SK-N-SH treated with all-trans-retinoic acid at 6 μM for 48 hours (cell line): ENCODE measurements at regions not wholly inside any gene's neighbourhood (a gene's known extent, or its start where the extent isn't known, plus 50 kb on each side); places are given as distances from the start of the nearest gene placed in this dataset.

Experiments
- ATAC-seq: fragments of 200-7000 bp; cut with Tn5 transposase; 3 replicates; pipeline ENCODE4 v1.9.1; 2020; ENCODE audit warnings: mild to moderate bottlenecking, moderate library complexity
- ARNTL ChIP-seq: fragments of 450-650 bp; formaldehyde crosslinking; IDR thresholded peaks from 2 replicates; pipeline ENCODE4 v1.5.0; 2020; ENCODE audit warnings: low read depth, mild to moderate bottlenecking, moderate library complexity, borderline replicate concordance
- BACH2 ChIP-seq: fragments of 250-450 bp; sonication (Bioruptor Pico); IDR thresholded peaks from 2 replicates; pipeline ENCODE4 v1.9.0; 2021; ENCODE audit warnings: mild to moderate bottlenecking, borderline replicate concordance
- CREB5 ChIP-seq: fragments of 250-450 bp; sonication (Bioruptor Pico); IDR thresholded peaks from 2 replicates; pipeline ENCODE4 v1.5.1; 2020; ENCODE audit warnings: low read depth, mild to moderate bottlenecking, moderate library complexity
- CSDC2 ChIP-seq: fragments of 250-450 bp; sonication (Bioruptor Pico); IDR thresholded peaks from 2 replicates; pipeline ENCODE4 v1.5.0; 2020; ENCODE audit warnings: mild to moderate bottlenecking, moderate library complexity
- CSRNP3 ChIP-seq: fragments of 250-450 bp; sonication (Bioruptor Pico); IDR thresholded peaks from 2 replicates; pipeline ENCODE4 v1.5.1; 2021; ENCODE audit warnings: mild to moderate bottlenecking, moderate library complexity
- ESRRG ChIP-seq: fragments of 250-450 bp; sonication (Bioruptor Pico); IDR thresholded peaks from 2 replicates; pipeline ENCODE4 v1.6.1; 2021; ENCODE audit warnings: mild to moderate bottlenecking
- GLIS3 ChIP-seq: fragments of 250-450 bp; sonication (Bioruptor Pico); IDR thresholded peaks from 2 replicates; pipeline ENCODE4 v1.5.0; 2020; ENCODE audit warnings: mild to moderate bottlenecking, moderate library complexity
- ISL1 ChIP-seq: fragments of 250-450 bp; sonication (Bioruptor Pico); IDR thresholded peaks from 2 replicates; pipeline ENCODE4 v2.1.2; 2022; ENCODE audit warnings: mild to moderate bottlenecking, moderate library complexity
- OSR1 ChIP-seq: fragments of 250-450 bp; sonication (Bioruptor Pico); IDR thresholded peaks from 2 replicates; pipeline ENCODE4 v1.8.0; 2022; ENCODE audit warnings: moderate library complexity, mild to moderate bottlenecking, inconsistent platforms
- PATZ1 ChIP-seq: fragments of 250-450 bp; sonication (Bioruptor Pico); IDR thresholded peaks from 2 replicates; pipeline ENCODE4 v1.8.0; 2020; ENCODE audit warnings: mild to moderate bottlenecking, moderate library complexity, borderline replicate concordance
- PPARA ChIP-seq: fragments of 250-450 bp; sonication (Bioruptor Pico); IDR thresholded peaks from 2 replicates; pipeline ENCODE4 v1.5.0; 2020; ENCODE audit warnings: mild to moderate bottlenecking, borderline replicate concordance
- RARB ChIP-seq: fragments of 250-450 bp; sonication (Bioruptor Pico); IDR thresholded peaks from 2 replicates; pipeline ENCODE4 v1.8.0; 2021; ENCODE audit warnings: mild to moderate bottlenecking, moderate library complexity
- SNAI2 ChIP-seq: fragments of 250-450 bp; sonication (Bioruptor Pico); IDR thresholded peaks from 2 replicates; pipeline ENCODE4 v1.5.0; 2020; ENCODE audit warnings: mild to moderate bottlenecking, moderate library complexity
- TCF4 ChIP-seq: fragments of 250-450 bp; sonication (Bioruptor Pico); IDR thresholded peaks from 2 replicates; pipeline ENCODE4 v1.8.0; 2021; ENCODE audit warnings: mild to moderate bottlenecking, moderate library complexity, borderline replicate concordance
- TOX ChIP-seq: fragments of 250-450 bp; sonication (Bioruptor Pico); IDR thresholded peaks from 2 replicates; pipeline ENCODE4 v1.8.0; 2021; ENCODE audit warnings: mild to moderate bottlenecking, moderate library complexity, borderline replicate concordance
- TSHZ2 ChIP-seq: fragments of 250-450 bp; sonication (Bioruptor Pico); IDR thresholded peaks from 2 replicates; pipeline ENCODE4 v1.5.0; 2020; ENCODE audit warnings: mild to moderate bottlenecking, moderate library complexity
- ZFP3 ChIP-seq: fragments of 250-450 bp; sonication (Bioruptor Pico); IDR thresholded peaks from 2 replicates; pipeline ENCODE4 v1.5.0; 2020; ENCODE audit warnings: mild to moderate bottlenecking, moderate library complexity
- ZFP30 ChIP-seq: fragments of 450-650 bp; formaldehyde crosslinking; IDR thresholded peaks from 2 replicates; pipeline ENCODE4 v1.5.0; 2022; ENCODE audit warnings: mild to moderate bottlenecking, moderate library complexity
- ZNF565 ChIP-seq: fragments of 450-650 bp; formaldehyde crosslinking; conservative IDR thresholded peaks from 2 replicates; pipeline ENCODE4 v1.5.0; 2020; ENCODE audit warnings: low read depth, mild to moderate bottlenecking, moderate library complexity
- ZNF70 ChIP-seq: fragments of 450-650 bp; formaldehyde crosslinking; IDR thresholded peaks from 2 replicates; pipeline ENCODE4 v1.5.0; 2020; ENCODE audit warnings: mild to moderate bottlenecking, moderate library complexity
- ZNF8 ChIP-seq: fragments of 450-650 bp; formaldehyde crosslinking; IDR thresholded peaks from 2 replicates; pipeline ENCODE4 v1.5.0; 2020; ENCODE audit warnings: mild to moderate bottlenecking, moderate library complexity
- TF ChIP-seq, protein P1 (sequence below): fragments of 250-450 bp; sonication (Bioruptor Pico); IDR thresholded peaks from 2 replicates; pipeline ENCODE4 v1.8.0; 2021; ENCODE audit warnings: low read depth, mild to moderate bottlenecking, moderate library complexity, borderline replicate concordance

GRCh38 chr12:88406905-88407304 is 173.4 kb downstream of the KITLG start:
- TF ChIP-seq GLIS3 (no peak), ZFP3 (CRISPR knock-in tag) (no peak), TOX (no peak), ARNTL (CRISPR knock-in tag) (no peak), SNAI2 (CRISPR knock-in tag) (no peak), PATZ1 (no peak), OSR1 (no peak), BACH2 (CRISPR knock-in tag) (no peak), TSHZ2 (CRISPR knock-in tag) (no peak), ZNF70 (no peak), RARB (no peak), ZNF565 (CRISPR knock-in tag) (no peak), ZFP30 (CRISPR knock-in tag) (no peak), ISL1 (CRISPR knock-in tag) (no peak), CSDC2 (CRISPR knock-in tag) (no peak), ZNF8 (CRISPR knock-in tag) (no peak), CREB5 (CRISPR knock-in tag) (no peak), PPARA (CRISPR knock-in tag) (no peak)
- TF ChIP-seq, protein P1, sequence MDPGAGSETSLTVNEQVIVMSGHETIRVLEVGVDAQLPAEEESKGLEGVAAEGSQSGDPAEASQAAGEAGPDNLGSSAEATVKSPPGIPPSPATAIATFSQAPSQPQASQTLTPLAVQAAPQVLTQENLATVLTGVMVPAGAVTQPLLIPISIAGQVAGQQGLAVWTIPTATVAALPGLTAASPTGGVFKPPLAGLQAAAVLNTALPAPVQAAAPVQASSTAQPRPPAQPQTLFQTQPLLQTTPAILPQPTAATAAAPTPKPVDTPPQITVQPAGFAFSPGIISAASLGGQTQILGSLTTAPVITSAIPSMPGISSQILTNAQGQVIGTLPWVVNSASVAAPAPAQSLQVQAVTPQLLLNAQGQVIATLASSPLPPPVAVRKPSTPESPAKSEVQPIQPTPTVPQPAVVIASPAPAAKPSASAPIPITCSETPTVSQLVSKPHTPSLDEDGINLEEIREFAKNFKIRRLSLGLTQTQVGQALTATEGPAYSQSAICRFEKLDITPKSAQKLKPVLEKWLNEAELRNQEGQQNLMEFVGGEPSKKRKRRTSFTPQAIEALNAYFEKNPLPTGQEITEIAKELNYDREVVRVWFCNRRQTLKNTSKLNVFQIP (CRISPR knock-in tag): no peak
- TF ChIP-seq, all 23 proteins: peak for 0
- peak; percentile 70 for ATAC-seq

- no peak for TF ChIP-seq CREB5 (CRISPR knock-in tag)
- no peak for TF ChIP-seq ZNF70
- no peak for TF ChIP-seq TSHZ2 (CRISPR knock-in tag)
- TF ChIP-seq RARB: no peak
- ATAC-seq: no peak
Observed at GRCh38 chr12:88408823-88409222, 171.4 kb downstream of the KITLG start.

DNA sequence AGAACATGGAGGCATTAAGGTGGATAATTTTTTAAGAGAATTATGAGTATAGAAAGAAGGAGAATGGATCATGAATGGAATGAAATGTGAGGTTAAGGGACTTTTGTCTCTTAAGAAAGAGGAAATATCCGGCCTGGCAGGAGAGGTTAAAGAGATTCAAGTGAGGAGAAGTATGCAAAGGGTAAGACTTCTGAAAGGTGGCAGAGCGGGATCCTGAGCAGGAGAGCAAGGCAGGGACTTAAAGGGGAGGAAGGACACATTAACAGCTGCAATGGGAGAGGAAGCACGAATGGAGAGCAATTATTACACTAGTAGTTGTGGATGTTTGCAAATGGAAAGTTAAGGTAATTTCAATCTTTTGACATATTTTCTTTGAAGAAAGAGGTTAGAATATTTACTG is 171.0 kb downstream of the KITLG start:
- no peak for ATAC-seq
- no peak for TF ChIP-seq ESRRG (CRISPR knock-in tag)
- TF ChIP-seq CSRNP3: no peak
- no peak for TF ChIP-seq TCF4 (CRISPR knock-in tag)
- no peak for TF ChIP-seq SNAI2 (CRISPR knock-in tag)
- TF ChIP-seq ISL1 (CRISPR knock-in tag): no peak
- TF ChIP-seq, protein P1 (CRISPR knock-in tag): no peak
- no peak for TF ChIP-seq ZNF565 (CRISPR knock-in tag)
- TF ChIP-seq OSR1: no peak
- TF ChIP-seq ZNF8 (CRISPR knock-in tag): no peak
- TF ChIP-seq CSDC2 (CRISPR knock-in tag): no peak
- TF ChIP-seq CREB5 (CRISPR knock-in tag): no peak
